Mucosa of gallbladder (tissue), 1 donor: ENCODE measurements at regions not wholly inside any gene's neighbourhood (a gene's known extent, or its start where the extent isn't known, plus 50 kb on each side); places are given as distances from the start of the nearest gene placed in this dataset.
A peak's percentile ranks its signal among the peaks of the same experiment; 100 is the strongest.

Experiments
- DNase-seq: peaks from one replicate; pipeline ENCODE4 v3.0.0-alpha.2; 2020; ENCODE audit warnings: low spot score
- donor health status: DM: no; HTN: no; CAD: no.

DNA sequence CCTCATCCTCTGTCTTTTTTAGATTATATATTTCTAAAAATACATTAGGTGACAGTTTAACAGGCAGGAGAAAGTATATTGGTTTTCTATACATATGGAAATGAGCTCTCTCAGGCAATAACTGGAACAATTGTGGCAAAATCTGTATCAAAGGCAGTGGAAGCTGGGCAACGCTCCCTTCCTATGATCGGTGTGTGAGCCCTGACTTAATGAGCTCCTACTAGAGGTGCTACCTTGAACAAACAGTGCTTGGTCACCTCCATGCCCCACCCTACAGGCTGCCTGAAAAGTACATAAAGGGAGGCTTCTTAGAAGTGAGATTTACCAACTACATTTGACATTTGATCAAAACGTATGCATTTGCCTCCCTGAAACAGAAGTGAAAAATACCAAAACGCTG, 185.3 kb downstream of the EFNB2 start:
- no peak for DNase-seq

DNA sequence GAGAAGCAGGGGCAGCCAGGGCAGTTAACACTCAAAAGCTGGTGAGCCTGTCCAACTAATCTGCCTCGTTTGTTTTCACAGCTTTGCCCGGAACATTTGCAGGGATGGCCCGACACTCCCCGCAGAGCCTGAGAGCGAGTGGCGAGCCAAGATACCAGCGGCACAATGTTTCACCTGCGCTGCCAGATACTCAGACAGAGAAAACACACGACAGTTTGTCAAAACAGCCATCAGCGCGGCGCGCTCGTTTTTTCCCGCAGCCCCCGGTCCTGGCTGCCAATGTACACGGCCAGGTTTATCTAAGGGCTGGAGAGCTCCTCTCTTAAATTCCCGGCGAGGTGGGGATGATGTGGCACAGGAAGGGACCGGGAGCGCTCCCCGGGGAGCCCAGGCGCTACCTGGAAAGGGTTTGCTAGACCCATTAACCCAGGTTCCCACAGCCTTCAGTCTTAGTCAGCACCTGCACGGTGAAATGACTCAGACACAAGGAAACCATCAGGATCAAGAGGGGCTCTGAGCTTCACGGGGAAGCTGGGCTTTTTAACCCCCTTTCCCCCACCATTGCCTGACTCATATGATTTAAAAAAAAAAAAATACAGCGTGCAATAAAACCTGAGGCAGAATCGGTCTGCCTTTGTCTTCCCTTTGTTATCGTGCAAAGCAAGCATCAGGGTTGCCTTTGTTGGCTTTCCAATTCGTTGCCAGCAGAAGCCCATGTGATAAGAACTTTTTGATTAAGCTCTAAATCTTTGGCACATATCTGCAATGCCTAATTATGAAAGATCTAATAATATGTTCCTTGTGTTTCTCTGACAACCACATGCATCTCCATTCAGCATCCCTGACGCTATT, 186.2 kb downstream of the EFNB2 start:
- peak; percentile 18 for DNase-seq

DNA sequence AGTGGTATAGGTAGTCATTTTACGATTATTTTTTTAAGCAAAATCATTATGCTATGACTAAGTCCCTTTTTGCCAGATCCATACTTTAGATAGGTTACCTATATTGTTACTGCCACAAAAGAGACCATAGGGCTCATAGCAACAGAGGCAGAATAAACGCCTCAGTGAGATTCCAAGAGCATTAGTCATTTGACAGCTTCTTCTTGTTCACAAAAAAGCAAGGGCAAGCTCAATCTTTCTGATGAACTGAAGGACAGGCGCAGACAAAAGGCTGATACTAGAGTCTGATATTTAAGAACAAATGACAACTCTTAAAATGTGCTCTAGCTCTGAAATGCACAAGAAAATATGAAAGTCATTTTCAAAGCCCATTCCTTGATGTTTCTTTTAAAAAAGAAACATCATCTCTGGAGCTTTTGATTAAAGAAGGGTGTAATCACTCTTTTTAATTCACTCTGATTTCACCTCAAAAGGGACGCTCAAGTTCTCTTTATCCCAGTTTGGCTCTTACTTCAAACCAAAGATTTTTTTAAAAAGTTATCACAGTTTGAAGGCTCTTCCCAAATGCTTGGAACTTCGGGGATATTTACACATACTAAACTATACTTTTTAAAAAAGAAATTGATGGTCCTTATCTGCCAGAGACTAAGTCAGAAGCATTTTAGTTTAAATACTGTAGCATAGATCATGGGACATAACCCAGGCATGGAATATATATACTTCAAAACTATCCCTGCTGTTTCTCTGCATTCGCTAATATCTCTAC, 187.2 kb downstream of the EFNB2 start:
- no peak for DNase-seq

DNA sequence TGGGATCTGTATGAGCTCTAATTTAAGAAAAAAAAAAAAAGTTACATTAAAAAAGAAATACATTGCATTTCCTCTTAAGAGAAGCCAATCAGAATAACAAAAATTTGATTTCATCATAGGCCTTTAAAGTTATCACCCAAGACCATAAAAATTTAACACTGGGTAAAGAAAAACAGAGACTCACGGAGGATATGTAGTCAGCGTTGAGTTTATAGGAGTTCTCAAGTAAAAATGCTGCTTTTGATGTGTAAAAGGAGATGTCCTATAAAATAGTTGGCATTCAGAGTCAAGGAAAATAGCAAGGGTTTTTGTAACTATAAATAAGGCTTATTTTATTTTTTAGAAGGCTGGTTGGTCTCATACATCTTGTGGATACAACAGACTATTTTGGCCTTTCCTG, 191.1 kb downstream of the EFNB2 start:
- no peak for DNase-seq

DNA sequence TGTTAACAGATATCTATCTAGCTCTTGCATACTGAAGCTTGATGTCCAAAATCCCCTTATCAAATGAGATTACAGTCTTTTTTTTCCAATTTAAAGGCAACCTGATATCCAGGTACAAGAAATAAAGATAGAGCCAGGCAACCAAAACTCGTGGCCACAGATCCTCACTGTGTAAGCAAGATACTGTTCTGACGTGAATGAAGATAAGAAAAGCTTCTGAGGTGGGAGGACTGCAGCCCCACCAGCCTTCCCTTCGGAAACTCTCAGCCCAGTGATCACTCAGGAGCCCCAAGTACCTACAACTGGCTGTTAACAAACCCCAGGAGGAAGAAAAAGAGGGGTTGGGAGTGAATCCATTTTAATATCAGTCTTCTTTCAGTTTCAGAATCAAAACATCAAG, 191.6 kb downstream of the EFNB2 start:
- DNase-seq, result no peak

DNA sequence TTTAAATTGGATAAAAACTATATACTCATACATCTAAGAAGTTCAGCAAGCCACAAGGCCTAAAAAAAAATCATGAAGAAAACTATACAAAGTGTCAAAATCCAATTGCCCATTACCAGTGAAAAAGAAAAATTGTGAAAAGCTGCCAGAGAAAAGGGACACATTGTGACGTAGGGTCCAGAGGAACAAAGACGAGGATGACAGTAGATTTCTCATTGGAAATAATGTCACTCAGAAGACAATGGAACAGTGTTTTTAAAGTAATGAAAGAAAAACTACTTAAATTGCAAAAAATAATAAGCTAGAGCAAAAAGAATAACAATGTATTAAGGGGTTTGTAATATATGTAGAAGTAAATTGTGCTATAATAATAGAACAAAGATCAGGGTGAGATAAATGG, 195.2 kb downstream of the EFNB2 start:
- no peak for DNase-seq

DNA sequence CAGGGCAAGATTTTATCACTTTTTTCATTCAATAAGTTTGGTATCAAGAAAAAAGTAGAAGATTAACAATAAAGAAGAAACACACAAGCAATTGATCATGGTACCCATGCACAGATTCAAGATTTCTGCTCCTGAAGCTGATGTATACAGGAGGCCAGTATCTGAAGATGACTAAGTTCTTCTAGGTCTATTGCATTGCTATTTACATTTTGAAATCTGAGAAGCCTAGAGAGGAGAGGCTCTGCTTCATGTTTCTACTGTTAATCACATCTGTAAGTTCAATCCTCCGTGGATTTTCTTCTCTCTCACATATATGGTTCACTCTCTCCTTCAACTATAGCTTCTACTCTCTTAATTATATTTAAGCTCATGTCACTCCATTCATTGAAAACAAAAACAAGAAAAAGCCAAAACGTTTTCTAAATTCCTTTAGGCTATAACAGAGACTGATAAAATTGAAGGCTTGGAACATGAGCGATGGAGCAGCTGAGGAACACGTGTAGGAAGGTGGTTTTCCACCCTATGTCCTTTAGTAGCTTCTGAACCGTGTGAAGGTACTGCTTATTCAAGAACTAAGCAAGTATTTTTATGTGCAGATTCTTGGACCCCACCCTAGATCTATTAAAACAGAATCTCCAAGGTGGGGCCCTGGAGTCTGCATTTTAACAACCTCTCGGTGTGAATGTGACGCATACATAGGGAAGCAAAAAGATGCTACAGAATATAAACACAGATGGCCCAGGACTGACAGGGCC, 198.2 kb downstream of the EFNB2 start:
- DNase-seq, result no peak

DNA sequence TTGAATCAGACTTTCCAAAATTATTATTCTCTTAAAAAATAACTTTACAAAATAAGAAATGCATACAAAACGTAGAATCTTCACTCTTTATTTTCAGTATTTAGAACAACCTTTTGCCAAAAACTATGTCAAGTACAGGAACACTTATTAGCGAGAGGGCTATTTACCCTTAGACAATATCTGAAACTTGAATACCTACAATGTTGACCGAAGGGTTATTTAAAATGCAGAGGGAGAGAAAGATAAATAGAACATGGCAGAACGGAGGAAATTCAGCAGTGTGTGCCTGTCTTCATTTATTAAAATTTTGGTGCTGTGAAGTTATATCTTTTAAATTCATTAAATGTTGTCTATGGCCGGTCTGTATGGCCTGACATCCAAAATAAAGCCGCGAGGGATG, 198.8 kb downstream of the EFNB2 start:
- no peak for DNase-seq

DNA sequence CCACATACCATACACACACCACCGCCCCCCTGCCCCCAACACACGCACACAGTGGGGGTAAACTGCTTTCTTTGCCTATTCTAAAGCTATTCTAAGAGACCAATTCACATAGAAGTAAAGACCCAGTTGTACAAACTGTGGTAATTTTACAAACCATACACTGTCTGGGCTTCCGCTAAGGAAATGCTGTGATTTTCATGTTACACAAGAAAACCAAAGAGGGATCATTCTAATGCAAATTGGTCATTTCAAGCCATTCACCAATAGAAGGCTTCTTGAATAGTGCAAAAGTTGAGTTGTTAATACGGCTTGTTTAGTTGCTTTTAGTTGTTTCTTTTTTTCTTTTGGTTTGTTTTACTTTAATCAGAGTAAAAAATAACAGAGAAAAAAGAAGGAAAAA, 202.8 kb downstream of the EFNB2 start:
- DNase-seq, result no peak

DNA sequence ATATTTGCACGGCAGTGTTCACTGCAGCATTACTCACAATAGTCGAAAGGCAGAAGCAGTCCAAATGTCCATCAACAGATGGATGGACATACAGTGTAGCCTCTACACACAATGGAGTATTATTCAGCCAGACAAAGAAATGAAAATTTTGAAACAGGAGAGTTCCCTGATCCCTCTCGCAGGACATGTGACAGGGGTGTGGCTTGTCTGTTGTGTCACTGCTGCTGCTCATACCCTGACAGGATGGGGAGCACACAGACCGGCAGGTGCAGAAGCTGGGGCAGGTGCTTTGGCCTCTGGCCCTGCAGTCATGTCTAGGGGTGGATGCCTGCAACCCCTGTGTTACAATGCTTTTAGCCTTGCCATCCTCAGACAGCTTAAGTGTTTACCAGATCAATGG, 204.3 kb downstream of the EFNB2 start:
- no peak for DNase-seq

DNA sequence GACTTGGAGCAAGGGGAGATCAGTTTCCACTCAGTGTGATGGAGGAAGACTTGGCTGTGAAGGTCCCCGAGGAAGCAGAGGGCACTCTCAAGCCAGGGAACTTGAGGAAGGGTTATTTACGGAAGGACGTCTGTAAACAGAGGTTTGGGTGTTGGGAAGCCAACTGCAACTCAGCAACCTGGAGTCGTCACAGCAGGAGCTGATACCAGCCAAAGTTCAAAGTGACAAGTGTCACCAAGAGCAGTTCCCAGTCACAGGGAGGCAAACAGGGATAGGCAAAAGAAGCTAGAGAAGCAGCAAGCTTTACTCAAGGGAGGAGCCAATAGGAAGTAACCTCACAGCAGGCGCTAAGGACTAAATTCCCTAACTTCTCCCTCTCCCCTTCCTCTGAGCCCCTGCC, 205.5 kb downstream of the EFNB2 start:
- DNase-seq, result no peak

DNA sequence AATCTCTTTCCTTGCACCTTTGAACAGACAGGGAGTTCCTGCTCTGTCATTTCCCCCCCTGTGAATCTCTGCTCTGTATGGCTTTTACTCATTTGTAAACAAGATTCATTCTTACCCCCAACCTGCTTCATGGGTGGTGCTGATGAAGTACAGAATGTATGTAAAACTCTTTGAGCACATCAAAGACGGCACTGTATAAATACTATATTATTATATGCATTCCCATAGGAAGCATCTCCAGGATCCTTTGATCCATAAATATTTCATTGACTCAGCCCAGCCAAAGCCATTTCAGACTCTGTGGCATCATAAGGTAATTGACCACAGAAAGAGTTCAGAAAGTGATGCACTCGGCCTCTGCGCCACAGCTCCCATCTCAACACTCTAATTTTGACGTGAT, 208.7 kb downstream of the EFNB2 start:
- no peak for DNase-seq

DNA sequence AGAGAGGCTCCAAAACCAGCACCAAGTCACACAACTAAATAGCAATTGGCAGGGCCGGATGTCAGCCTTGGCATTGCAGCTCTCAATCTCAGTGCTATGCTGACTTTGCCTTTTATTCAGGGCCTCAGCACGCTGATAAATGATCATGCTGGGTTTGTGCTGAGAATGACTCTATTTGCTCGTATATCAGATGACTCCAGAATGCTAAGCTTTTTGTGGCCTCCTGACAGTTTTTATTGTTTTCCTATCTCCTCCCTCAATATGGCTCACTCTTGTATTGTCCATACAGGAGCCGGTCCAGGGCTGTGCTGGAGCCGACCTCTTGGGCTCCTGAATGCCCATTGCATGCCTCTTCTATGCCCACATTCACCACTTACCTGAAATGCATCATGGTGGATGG, 211.0 kb downstream of the EFNB2 start:
- no peak for DNase-seq

DNA sequence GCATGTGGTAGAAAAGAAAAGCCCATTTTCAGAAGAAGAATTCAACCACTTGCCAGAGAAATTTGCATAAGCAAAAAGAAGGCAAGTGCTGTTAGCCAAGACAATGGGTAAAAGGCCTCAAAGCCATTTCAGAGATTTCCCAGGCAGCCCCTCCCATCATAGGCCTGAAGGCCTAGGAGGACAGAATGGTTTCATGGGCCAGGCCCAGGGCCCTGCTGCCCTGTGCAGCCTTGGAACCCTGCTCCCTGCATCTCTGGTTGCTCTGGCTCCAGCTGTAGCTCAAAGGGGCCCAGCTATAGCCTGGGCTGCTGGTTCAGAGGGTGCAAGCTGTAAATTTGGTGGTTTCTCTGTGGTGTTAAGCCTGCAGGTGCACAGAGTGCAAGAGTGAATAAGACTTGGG, 212.8 kb downstream of the EFNB2 start:
- DNase-seq, result no peak

DNA sequence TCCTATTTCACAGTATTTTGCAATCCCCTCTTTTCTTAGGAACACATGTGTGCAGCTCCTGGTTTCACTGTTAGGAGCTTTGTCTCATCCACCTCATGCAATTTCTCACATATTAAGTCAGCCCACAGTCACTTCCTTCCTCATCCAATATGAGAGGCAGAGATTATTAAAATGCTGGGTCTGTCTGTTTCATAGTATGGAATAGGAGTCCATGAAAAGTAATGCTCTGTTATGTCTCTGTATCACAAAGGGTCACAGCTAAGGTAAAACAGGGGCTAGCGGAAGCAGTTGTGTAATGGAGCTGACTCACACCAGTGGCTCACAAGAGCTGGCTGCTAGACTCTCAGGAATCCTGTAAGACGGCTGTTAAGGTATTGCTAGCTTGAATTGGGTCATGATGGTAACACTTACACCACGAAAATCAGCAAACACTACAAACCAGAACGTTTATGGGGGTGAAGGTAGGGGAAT, 216.5 kb downstream of the EFNB2 start:
- no peak for DNase-seq

DNA sequence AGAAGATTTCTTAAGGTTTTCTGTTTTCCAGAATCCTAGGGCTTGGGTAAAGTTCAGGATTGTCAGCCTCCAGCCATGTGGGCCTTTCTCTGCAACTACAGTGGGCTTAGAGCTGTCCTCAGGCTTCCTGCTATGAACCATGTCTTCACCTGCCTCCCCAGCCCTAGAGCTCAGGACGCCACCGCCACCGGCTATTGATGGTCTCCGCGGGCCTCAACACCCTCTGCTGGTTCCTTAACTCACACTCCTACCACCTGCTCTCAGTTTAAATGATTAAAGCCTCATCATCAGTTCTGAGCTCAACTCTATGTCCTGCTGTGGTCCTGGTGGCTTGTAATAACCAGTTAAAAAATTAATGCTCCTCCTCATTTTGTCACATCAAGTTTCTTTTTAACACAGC, 221.0 kb downstream of the EFNB2 start:
- DNase-seq, result no peak

DNA sequence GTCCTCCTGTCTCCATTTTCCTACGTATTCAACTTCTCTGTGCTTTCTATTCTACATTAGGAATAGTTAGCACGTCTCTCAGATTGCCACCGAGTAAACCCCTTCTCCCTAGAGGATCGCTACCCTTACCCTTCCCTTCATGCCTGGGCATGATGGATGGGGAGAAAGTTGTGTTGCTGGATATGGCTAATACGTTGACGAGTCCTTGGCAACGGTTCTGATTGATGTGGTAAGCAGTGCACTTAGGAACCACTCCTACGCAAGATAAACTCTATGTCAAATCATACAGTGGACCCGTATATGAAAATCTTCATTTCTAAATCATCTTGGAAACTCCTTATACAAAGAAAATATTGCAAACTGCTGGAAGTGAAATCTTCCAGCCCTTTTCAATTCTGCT, 224.5 kb downstream of the EFNB2 start:
- DNase-seq, result no peak

DNA sequence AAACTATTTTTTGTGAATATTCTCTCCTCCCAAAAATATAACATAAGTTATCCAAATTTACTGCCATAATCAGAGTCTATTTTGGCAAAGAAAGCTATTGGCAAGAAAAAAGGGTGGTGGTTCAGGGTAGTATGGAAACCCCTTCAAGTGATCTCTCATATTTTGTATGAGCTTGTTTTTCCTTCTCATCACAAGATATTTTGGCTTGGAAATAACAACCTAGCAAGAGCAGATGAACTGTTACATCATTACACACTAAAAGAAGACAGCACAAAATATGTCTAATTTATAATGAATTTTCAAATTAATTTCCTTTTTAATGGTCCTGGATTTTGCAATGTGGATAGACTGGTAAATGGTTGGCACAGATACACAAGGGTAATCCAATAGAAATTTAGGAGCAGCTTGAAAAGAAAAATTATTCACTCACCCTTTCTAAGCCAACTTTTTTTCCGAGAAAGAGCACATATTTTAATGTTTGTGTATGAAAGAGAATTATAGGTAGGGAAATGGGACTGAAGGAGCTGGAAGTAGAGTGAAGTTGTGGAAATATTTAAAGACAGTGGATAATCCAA, 225.1 kb downstream of the EFNB2 start:
- DNase-seq, result no peak

DNA sequence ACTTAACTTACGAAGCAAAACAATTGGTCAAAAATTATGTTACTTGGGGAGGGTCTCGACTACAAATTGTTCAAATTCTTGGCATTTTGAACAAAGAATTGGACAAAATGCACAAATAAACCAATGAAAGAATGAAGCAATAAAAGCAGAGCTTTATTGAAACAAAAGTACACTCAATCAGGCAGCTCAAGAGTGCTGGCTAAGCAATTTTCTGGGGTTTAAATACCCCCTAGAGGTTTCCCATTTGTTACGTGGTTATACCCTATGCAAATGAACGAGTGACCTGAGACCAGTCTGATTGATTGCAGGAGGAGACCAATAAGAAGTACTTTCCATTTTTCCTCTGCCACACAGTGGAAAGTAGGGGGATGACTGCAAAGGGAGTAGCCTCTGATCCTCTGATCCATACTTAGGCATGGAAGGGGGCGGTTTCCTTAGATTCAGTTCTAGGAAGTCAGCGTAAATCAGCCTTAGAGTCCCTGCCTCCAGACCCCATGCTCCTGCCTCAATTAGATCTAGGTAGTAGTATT, 228.6 kb downstream of the EFNB2 start:
- DNase-seq, result no peak

DNA sequence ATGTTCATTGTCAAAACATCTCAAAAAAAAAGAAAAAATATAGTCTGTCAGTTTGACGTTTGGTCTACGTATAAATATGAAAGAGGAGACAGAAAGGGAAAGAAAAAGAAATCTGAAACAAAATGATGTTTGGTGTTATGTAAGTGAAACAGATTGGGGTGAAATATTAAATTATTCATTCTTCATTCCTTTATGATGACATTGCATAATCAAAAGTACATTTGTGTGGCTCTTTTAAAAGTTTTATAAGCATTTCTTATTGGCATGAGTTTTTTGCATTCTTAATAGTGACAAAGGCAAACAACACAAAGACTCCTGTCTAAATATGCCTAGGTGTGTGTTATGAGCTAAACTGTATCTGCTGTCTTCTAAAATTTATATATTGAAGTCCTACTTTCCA, 232.6 kb downstream of the EFNB2 start:
- DNase-seq, result no peak

DNA sequence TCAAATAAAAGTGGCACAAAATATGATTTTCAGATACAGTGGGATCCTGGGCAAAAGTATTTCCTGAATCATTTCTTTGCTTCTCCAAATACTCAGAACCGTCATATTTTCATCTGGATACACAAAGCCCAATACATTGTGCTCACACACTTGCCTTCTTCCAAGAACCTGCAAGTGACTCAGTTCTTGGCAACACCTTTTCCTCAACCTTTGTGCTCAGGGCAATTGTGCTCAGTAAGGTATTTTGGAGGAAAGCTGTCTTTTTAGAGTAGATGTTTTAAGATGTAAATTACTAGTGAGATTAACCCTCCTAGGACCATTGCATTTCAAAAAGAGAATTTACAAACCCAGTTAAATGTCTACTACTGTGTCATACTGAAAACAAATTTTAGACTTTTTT, 233.5 kb downstream of the EFNB2 start:
- DNase-seq, result no peak

DNA sequence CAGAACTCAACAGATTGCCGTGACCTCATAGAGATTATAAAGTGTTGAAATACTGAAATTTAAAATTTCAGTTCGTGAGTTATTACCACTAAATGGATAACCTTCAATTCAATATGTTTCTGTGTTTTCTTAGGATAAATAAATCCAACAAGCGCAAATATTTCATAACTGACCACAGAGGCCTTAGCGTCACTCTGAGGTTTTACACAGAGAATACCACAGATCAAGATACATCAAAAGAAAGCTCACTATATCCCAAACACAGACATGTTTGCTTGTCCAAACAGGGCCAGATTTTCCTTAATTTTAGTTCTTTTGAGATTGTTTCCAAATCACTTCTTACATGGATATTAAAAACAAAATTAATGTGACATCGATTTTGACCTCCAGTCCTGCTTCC, 235.8 kb downstream of the EFNB2 start:
- no peak for DNase-seq
